ENCODE measurements at regions not wholly inside any gene's neighbourhood (a gene's known extent, or its start where the extent isn't known, plus 50 kb on each side); places are given as distances from the start of the nearest gene placed in this dataset.

DNA sequence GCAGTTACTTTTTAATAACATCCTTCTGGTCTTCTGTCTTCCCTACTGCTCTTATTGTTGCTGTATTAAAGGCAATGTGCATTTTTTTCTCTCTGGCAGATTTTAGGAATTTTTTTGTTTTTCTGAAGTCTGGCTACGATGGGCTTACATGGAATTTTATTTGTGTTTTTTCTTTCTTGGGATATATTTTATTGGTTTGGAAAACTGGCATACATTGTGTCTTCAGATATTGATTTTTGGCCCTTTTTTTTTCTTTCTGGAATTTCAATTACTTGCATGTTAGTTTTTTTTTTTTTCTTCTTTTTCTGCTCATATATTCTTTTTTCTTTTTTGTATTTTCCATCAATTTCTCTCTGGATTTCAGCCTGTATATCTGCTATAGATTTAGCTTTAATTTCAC, 442.1 kb upstream of the TRIB2 start:
- no peak for DNase-seq (ENCODE audit: extremely low read depth, low read depth)
- TF ChIP-seq, protein P1, sequence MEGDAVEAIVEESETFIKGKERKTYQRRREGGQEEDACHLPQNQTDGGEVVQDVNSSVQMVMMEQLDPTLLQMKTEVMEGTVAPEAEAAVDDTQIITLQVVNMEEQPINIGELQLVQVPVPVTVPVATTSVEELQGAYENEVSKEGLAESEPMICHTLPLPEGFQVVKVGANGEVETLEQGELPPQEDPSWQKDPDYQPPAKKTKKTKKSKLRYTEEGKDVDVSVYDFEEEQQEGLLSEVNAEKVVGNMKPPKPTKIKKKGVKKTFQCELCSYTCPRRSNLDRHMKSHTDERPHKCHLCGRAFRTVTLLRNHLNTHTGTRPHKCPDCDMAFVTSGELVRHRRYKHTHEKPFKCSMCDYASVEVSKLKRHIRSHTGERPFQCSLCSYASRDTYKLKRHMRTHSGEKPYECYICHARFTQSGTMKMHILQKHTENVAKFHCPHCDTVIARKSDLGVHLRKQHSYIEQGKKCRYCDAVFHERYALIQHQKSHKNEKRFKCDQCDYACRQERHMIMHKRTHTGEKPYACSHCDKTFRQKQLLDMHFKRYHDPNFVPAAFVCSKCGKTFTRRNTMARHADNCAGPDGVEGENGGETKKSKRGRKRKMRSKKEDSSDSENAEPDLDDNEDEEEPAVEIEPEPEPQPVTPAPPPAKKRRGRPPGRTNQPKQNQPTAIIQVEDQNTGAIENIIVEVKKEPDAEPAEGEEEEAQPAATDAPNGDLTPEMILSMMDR (IDR thresholded peaks at IDR 0.05; ENCODE audit: low read depth, low read length): no peak

DNA sequence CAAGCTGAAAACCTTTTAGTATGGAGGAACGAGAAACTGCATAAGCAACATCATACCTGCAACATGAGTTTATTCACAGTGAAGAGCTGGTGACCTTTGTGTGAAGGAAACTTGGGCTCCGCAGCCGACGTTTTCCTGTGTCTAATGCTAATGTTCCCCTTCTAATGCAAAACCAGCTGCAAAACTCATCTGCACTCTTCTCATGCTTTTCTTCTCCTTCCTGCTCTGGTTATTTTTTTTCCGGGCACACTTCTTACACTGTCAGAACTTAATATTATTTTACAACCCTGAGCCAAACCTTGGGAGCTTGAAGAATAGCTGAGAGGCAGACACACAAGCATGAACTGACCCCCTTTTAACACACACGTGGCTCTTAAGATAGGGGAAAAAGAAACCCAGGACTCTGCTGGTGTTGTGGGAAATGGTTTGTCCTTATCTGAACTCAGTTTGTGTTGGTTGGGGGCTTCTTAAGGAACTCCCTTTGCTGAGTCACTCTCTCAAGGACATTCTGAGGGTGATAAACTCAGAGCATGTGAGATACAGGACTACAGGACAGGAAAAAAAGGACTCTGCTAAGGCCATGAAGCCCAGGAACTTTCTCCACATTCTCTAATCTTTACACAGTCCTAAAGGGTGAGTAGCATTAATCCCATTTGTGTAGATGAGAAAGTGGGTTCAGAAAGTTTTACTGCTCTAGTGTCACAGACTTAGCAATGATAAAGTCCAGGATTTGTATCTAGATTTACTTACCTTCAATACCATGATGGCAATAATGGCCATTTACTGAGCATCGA, 439.3 kb upstream of the TRIB2 start:
- no peak for DNase-seq (ENCODE audit: extremely low read depth, low read depth)
- TF ChIP-seq, protein P1 (IDR thresholded peaks at IDR 0.05; ENCODE audit: low read depth, low read length): no peak

DNA sequence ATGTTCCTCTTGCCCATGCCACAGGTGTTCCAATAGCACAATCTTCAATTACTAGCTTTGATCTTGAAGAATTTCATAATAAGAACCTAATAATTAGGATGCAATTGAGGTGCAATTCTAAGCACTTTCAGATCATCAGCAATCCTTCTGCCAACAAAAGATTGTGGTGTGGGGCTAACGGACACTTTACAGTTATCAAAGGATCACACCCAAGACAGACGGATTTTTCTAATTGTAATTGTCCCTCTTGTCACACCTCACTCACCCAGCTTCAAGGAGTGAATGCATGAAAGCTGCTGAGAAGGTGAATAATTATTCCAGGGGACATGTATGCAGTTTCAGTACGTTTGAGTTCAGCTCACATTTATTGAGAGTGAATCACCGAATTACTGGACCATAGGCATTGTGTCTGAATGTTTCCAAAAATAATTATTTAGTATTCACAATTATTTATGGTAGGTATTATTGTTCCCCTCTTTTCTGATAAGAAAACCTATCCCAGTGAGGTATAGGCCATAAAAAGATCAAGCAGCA, 438.5 kb upstream of the TRIB2 start:
- TF ChIP-seq, protein P1 (IDR thresholded peaks at IDR 0.05; ENCODE audit: low read depth, low read length): no peak
- DNase-seq (ENCODE audit: extremely low read depth, low read depth): no peak

DNA sequence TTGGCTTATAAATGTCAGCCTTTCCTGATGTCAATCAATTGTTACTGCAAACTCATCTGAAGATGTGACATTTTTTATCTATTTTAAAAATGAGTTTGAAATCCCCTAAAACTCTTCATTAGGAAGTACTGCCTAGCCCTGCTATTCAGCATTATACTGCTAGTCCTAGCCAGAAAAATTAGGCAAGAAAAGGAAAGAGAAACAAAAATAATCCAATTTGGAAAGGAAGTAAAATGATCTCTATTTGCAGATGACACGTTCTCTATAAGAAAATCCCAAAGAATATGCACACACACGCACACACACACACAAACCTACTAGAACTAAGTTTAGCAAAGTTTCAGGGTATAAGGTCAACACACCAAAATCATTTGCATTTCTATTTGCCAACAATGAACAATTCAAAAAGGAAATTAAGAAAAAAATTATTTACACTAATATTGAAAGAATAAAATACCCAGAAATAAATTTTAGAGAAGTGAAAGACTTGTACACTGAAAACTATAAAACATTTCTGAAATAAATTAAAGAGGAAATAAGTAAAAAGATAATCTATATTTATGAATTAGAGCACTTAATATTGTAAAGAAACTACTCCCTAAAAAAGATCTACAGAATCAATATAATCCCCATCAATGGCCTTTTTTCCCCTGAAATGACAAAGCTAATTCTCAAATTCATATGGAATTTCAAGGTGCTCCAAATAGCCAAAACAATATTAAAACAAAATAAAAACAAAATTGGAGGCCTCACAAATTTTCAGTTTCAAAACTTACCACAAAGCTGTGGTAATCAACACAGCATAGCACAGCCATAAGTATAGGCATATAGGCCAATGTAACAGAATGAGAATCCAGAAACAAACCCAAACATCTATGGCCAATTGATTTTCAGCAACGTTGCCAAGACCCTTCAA, 433.7 kb upstream of the TRIB2 start:
- TF ChIP-seq, protein P1 (IDR thresholded peaks at IDR 0.05; ENCODE audit: low read depth, low read length): no peak
- no peak for DNase-seq (ENCODE audit: extremely low read depth, low read depth)

DNA sequence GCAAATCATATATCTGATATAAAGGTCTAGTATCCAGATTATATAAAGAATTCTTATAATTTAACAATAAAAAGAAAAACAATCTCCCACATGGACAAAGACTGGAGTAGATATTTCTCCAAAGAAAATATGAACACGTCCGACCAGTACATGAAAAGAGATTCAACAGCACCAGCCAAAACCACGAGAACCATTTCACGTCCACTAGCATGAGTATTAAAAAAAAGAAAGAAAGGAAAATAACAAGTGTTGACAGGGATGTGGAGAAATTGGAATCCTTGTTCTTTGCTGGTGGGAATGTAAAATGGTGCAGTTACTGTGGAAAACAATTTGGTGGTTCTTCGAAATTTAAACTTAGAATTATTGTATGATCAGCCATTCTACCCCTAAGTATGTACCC, 432.7 kb upstream of the TRIB2 start:
- TF ChIP-seq, protein P1 (IDR thresholded peaks at IDR 0.05; ENCODE audit: low read depth, low read length): no peak

DNA sequence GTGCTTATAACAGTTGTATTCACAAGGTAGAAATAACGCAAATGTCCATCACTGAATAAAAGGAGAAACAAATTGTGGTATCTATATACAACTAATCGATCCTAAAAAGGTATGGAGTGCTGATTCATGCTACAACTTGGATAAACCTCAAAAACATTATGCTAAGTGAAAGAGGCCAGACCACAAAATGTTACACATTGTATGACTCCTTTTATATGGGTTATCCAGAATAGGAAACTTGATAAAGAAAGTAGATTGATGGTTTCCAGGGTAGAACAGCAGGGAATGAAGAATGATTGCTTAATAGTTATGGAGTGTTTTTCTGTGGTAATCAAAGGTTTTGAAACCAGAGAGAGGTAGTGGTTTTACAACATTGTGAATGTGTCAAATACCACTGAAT, 432.2 kb upstream of the TRIB2 start:
- TF ChIP-seq, protein P1 (IDR thresholded peaks at IDR 0.05; ENCODE audit: low read depth, low read length): no peak
- no peak for DNase-seq (ENCODE audit: extremely low read depth, low read depth)

More for the DNA sequence above, 432.7 kb upstream of the TRIB2 start:
- no peak for DNase-seq (ENCODE audit: extremely low read depth, low read depth)

Data from AG09319 (cell line).